ENCODE measurements at regions not wholly inside any gene's neighbourhood (a gene's known extent, or its start where the extent isn't known, plus 50 kb on each side); places are given as distances from the start of the nearest gene placed in this dataset.

DNA sequence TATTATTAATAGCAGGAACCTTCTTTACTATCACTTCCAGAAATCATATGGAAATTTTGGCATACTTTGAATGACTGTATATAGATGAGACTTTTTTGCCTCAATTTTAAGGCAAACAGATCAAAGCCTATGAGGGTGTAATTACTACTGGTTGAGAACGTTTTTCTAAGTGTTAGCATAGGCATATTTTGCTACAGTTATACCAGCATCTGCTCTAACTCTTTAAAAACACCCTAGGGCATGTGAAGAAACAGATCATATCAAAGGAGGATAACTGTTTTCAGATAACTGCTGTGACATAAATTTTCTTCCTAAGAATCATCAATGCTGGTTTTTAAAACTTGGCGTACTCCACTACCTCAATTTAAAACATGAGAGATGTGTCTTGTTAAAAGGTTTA, 1155.3 kb downstream of the FSTL5 start:
- H3K4me3 ChIP-seq (ENCODE audit: low read length), result no peak overlapping the region
- TF ChIP-seq, protein P1, sequence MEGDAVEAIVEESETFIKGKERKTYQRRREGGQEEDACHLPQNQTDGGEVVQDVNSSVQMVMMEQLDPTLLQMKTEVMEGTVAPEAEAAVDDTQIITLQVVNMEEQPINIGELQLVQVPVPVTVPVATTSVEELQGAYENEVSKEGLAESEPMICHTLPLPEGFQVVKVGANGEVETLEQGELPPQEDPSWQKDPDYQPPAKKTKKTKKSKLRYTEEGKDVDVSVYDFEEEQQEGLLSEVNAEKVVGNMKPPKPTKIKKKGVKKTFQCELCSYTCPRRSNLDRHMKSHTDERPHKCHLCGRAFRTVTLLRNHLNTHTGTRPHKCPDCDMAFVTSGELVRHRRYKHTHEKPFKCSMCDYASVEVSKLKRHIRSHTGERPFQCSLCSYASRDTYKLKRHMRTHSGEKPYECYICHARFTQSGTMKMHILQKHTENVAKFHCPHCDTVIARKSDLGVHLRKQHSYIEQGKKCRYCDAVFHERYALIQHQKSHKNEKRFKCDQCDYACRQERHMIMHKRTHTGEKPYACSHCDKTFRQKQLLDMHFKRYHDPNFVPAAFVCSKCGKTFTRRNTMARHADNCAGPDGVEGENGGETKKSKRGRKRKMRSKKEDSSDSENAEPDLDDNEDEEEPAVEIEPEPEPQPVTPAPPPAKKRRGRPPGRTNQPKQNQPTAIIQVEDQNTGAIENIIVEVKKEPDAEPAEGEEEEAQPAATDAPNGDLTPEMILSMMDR (IDR thresholded peaks at IDR 0.05; ENCODE audit: insufficient read depth, low read depth, low read length, missing control alignments), result no peak
- no peak for DNase-seq (ENCODE audit: low read depth)

- TF ChIP-seq, protein P1 (IDR thresholded peaks at IDR 0.05; ENCODE audit: insufficient read depth, low read depth, low read length, missing control alignments), result no peak
- H3K4me3 ChIP-seq (ENCODE audit: low read length), result no peak overlapping the region
- no peak for DNase-seq (ENCODE audit: low read depth)
These were observed 1153.6 kb downstream of the FSTL5 start for GRCh38 chr4:161010227-161010626.
